AG10803 (cell line): ENCODE measurements at regions not wholly inside any gene's neighbourhood (a gene's known extent, or its start where the extent isn't known, plus 50 kb on each side); places are given as distances from the start of the nearest gene placed in this dataset.
A peak's percentile ranks its signal among the peaks of the same experiment; 100 is the strongest.

Experiments used
- DNase-seq: peaks from one replicate; pipeline ENCODE4 v3.0.0; 2010; ENCODE audit warnings: low read depth
- H3K4me3 ChIP-seq: 2 replicates; pipeline ENCODE4 v1.5.1; 2011; ENCODE audit warnings: mild to moderate bottlenecking, low read length, control low read depth
- CTCF ChIP-seq: conservative IDR thresholded peaks from 2 replicates; pipeline ENCODE4 v1.5.1; 2011; ENCODE audit warnings: mild to moderate bottlenecking, low read length, control low read depth, inconsistent platforms

- DNase-seq, result no peak
- no peak for TF ChIP-seq CTCF
- no peak overlapping the region for H3K4me3 ChIP-seq
Observed at GRCh38 chr2:215833531-215834162, 179.7 kb downstream of the MREG start.

- no peak for TF ChIP-seq CTCF
- H3K4me3 ChIP-seq, result no peak overlapping the region
- peak; percentile 57 for DNase-seq
Observed at GRCh38 chr2:215832791-215833190, 180.6 kb downstream of the MREG start.

GRCh38 chr2:215831296-215831913 lies 181.9 kb downstream of the MREG start:
- H3K4me3 ChIP-seq, result no peak overlapping the region
- DNase-seq, result no peak
- TF ChIP-seq CTCF, result no peak

GRCh38 chr2:215830304-215830703 lies 183.0 kb downstream of the MREG start:
- no peak for TF ChIP-seq CTCF
- peak; percentile 79 for DNase-seq
- no peak overlapping the region for H3K4me3 ChIP-seq

GRCh38 chr2:215829261-215829660 lies 184.1 kb downstream of the MREG start:
- DNase-seq, result no peak
- no peak for TF ChIP-seq CTCF
- no peak overlapping the region for H3K4me3 ChIP-seq

- DNase-seq, result peak; percentile 56
- peak; percentile 58 for TF ChIP-seq CTCF
- H3K4me3 ChIP-seq, result no peak overlapping the region
Observed at GRCh38 chr2:215828528-215829184, 184.7 kb downstream of the MREG start.
